Astrocyte (in vitro differentiated cells and primary cell): ENCODE measurements at regions not wholly inside any gene's neighbourhood (a gene's known extent, or its start where the extent isn't known, plus 50 kb on each side); places are given as distances from the start of the nearest gene placed in this dataset.
"Not testable (repeated sequence)": the region's sequence is repeated elsewhere in the genome, so short reads cannot be mapped to it uniquely, and the experiment has no call there.

Source experiments
- DNase-seq: peaks from one replicate; pipeline ENCODE4 v3.0.0-alpha.2; 2010; ENCODE audit warnings: low read depth
- FAIRE-seq: peaks from 2 replicates; lab custom pipeline; 2011; peaks lifted over from hg19 to GRCh38; lab: Jason Lieb, UNC
- H2AFZ ChIP-seq: 2 replicates; pipeline ENCODE4 v1.6.0; 2012; ENCODE audit warnings: low read depth, low read length, inconsistent platforms
- H3K27ac ChIP-seq: 2 replicates; pipeline ENCODE4 v1.5.1; 2011; ENCODE audit warnings: low read depth, low read length, inconsistent platforms
- H3K27me3 ChIP-seq: 2 replicates; pipeline ENCODE4 v1.6.0; 2011; ENCODE audit warnings: low read length, inconsistent platforms; ENCODE audit not compliant: insufficient read depth
- H3K36me3 ChIP-seq: 2 replicates; pipeline ENCODE4 v1.5.1; 2011; ENCODE audit warnings: low read length, inconsistent platforms; ENCODE audit not compliant: insufficient read depth
- H3K4me1 ChIP-seq: 2 replicates; pipeline ENCODE4 v1.5.1; 2011; ENCODE audit warnings: low read length, inconsistent platforms; ENCODE audit not compliant: insufficient read depth
- H3K4me2 ChIP-seq: 2 replicates; pipeline ENCODE4 v1.6.0; 2012; ENCODE audit warnings: low read length, inconsistent platforms
- H3K4me3 ChIP-seq: 2 replicates; pipeline ENCODE4 v1.5.1; 2011; ENCODE audit warnings: low read depth, mild to moderate bottlenecking, low read length, inconsistent platforms; ENCODE audit not compliant: insufficient read depth
- H3K79me2 ChIP-seq: 2 replicates; pipeline ENCODE4 v1.6.0; 2012; ENCODE audit warnings: mild to moderate bottlenecking, low read length, inconsistent platforms; ENCODE audit not compliant: insufficient read depth
- H3K9ac ChIP-seq: 2 replicates; pipeline ENCODE4 v1.6.0; 2012; ENCODE audit warnings: mild to moderate bottlenecking, low read length, inconsistent platforms
- H3K9me3 ChIP-seq: 2 replicates; pipeline ENCODE4 v1.5.1; 2012; ENCODE audit warnings: low read depth, mild to moderate bottlenecking, low read length, inconsistent platforms; ENCODE audit not compliant: insufficient read depth
- H4K20me1 ChIP-seq: 2 replicates; pipeline ENCODE4 v1.6.0; 2012; ENCODE audit warnings: low read length, inconsistent platforms; ENCODE audit not compliant: insufficient read depth
- H3K27ac Mint-ChIP-seq: one replicate; pipeline ENCODE4 v1.8.0; 2021; ENCODE audit warnings: mild to moderate bottlenecking, mixed read lengths; ENCODE audit not compliant: unreplicated experiment
- H3K27me3 Mint-ChIP-seq: one replicate; pipeline ENCODE4 v1.8.0; 2021; ENCODE audit warnings: low read depth, mixed read lengths; ENCODE audit not compliant: unreplicated experiment
- H3K36me3 Mint-ChIP-seq: one replicate; pipeline ENCODE4 v1.8.0; 2021; ENCODE audit warnings: low read depth, mixed read lengths; ENCODE audit not compliant: unreplicated experiment
- H3K4me1 Mint-ChIP-seq: one replicate; pipeline ENCODE4 v1.8.0; 2021; ENCODE audit warnings: low read depth, mixed read lengths; ENCODE audit not compliant: unreplicated experiment
- H3K4me3 Mint-ChIP-seq: one replicate; pipeline ENCODE4 v1.8.0; 2021; ENCODE audit warnings: mild to moderate bottlenecking, moderate library complexity, mixed read lengths; ENCODE audit not compliant: unreplicated experiment
- H3K9me3 Mint-ChIP-seq: one replicate; pipeline ENCODE4 v1.8.0; 2021; ENCODE audit warnings: mild to moderate bottlenecking, mixed read lengths; ENCODE audit not compliant: unreplicated experiment
- EZH2 ChIP-seq: IDR thresholded peaks from 2 replicates; pipeline ENCODE4 v1.6.1; 2012; ENCODE audit warnings: mild to moderate bottlenecking, low read length, inconsistent platforms; ENCODE audit not compliant: insufficient read depth
- TF ChIP-seq, protein P1 (sequence below): IDR thresholded peaks from 2 replicates; pipeline ENCODE4 v1.5.1; 2011; ENCODE audit warnings: low read depth, mild to moderate bottlenecking, inconsistent platforms, low read length, moderate library complexity; ENCODE audit not compliant: insufficient read depth

DNA sequence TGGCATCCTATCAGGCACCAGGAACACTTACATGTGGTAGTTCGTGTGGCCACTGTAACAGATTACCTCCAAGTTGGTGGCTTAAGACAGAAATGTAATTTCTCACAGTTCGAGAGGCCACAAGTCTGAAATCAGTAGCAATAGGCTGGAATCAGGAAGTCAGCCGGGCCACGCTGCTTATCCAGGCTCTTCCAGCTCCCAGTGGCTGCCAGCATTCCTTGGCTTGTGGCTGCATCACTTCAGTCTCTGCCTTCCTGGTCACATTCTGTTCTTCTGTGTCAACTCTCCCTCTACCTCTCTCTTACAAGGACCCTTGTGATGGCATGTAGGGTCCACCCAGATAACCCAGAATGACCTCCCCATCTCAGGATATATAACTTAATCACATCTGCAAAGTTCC lies 78.7 kb upstream of the MSX2 start:
- H2AFZ ChIP-seq, result no peak overlapping the region
- peaks cover 8% of the 10 kb centered on the region for H3K9me3 Mint-ChIP-seq

DNA sequence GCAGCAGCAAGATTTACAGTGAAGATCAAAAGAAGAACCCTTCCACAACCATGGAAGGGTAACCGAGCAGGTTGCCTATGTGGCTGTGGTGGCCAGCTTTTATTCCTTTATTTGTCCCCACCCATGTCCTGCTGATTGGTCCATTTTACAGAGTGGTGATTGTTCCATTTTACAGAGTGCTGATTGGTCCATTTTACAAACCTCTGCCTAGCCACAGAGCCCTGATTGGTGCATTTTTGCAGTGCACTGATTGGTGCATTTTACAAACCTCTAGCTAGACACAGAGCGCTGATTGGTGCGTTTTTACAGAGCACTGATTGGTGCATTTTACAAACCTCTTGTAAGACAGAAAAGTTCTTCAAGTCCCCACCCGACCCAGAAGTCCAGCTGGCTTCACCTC lies 75.8 kb upstream of the MSX2 start:
- H2AFZ ChIP-seq, H4K20me1 ChIP-seq, H3K9me3 Mint-ChIP-seq, DNase-seq, H3K9ac ChIP-seq, FAIRE-seq, H3K36me3 Mint-ChIP-seq, H3K27me3 ChIP-seq, H3K4me1 ChIP-seq, H3K27ac ChIP-seq, H3K79me2 ChIP-seq, H3K27ac Mint-ChIP-seq, H3K4me3 ChIP-seq, H3K36me3 ChIP-seq, H3K4me2 ChIP-seq, H3K4me1 Mint-ChIP-seq, H3K9me3 ChIP-seq, H3K4me3 Mint-ChIP-seq: not testable (repeated sequence)
- H3K27me3 Mint-ChIP-seq, result peaks cover 14% of the 10 kb centered on the region

More for the DNA sequence above, 78.7 kb upstream of the MSX2 start:
- TF ChIP-seq EZH2, result no peak
- TF ChIP-seq, protein P1, sequence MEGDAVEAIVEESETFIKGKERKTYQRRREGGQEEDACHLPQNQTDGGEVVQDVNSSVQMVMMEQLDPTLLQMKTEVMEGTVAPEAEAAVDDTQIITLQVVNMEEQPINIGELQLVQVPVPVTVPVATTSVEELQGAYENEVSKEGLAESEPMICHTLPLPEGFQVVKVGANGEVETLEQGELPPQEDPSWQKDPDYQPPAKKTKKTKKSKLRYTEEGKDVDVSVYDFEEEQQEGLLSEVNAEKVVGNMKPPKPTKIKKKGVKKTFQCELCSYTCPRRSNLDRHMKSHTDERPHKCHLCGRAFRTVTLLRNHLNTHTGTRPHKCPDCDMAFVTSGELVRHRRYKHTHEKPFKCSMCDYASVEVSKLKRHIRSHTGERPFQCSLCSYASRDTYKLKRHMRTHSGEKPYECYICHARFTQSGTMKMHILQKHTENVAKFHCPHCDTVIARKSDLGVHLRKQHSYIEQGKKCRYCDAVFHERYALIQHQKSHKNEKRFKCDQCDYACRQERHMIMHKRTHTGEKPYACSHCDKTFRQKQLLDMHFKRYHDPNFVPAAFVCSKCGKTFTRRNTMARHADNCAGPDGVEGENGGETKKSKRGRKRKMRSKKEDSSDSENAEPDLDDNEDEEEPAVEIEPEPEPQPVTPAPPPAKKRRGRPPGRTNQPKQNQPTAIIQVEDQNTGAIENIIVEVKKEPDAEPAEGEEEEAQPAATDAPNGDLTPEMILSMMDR, result no peak
- H3K4me3 Mint-ChIP-seq, result no peak overlapping the region
- no peak for FAIRE-seq
- no peak for DNase-seq
- Histone ChIP-seq H4K20me1 (no peaks in the 10 kb centered on the region), H3K27ac (no peak overlapping the region), H3K4me3 (no peak overlapping the region), H3K4me1 (no peaks in the 10 kb centered on the region), H3K9me3 (no peaks in the 10 kb centered on the region), H3K4me2 (no peak overlapping the region), H3K9ac (no peak overlapping the region), H3K36me3 (no peaks in the 10 kb centered on the region), H3K79me2 (no peaks in the 10 kb centered on the region), H3K27me3 (no peaks in the 10 kb centered on the region)
- H3K27ac Mint-ChIP-seq, result no peak overlapping the region
- no peaks in the 10 kb centered on the region for H3K36me3 Mint-ChIP-seq
- peaks cover 4% of the 10 kb centered on the region for H3K27me3 Mint-ChIP-seq
- no peaks in the 10 kb centered on the region for H3K4me1 Mint-ChIP-seq

- DNase-seq (no peak), FAIRE-seq (no peak)
- Histone ChIP-seq H3K4me3 (no peak overlapping the region), H3K4me1 (no peaks in the 10 kb centered on the region), H2AFZ (no peak overlapping the region), H3K9me3 (no peaks in the 10 kb centered on the region), H3K4me2 (no peak overlapping the region), H3K36me3 (no peaks in the 10 kb centered on the region), H3K79me2 (no peaks in the 10 kb centered on the region), H3K9ac (no peak overlapping the region), H4K20me1 (no peaks in the 10 kb centered on the region), H3K27ac (no peak overlapping the region), H3K27me3 (no peaks in the 10 kb centered on the region)
- no peaks in the 10 kb centered on the region for H3K36me3 Mint-ChIP-seq
- H3K4me3 Mint-ChIP-seq, result no peak overlapping the region
- H3K9me3 Mint-ChIP-seq, result peaks cover 8% of the 10 kb centered on the region
- TF ChIP-seq, protein P1, result no peak
- no peak for TF ChIP-seq EZH2
- no peak overlapping the region for H3K27ac Mint-ChIP-seq
- H3K4me1 Mint-ChIP-seq, result no peaks in the 10 kb centered on the region
- H3K27me3 Mint-ChIP-seq, result peaks cover 17% of the 10 kb centered on the region
Observed at GRCh38 chr5:174649391-174649790, 75.0 kb upstream of the MSX2 start.
